Activated CD8-positive, alpha-beta memory T cell treated with anti-CD3 and anti-CD28 coated beads for 1 hour (primary cell): ENCODE measurements at regions not wholly inside any gene's neighbourhood (a gene's known extent, or its start where the extent isn't known, plus 50 kb on each side); places are given as distances from the start of the nearest gene placed in this dataset.
"Not testable (repeated sequence)": the region's sequence is repeated elsewhere in the genome, so short reads cannot be mapped to it uniquely, and the experiment has no call there.

Experiments used
- DNase-seq, 2 donors: peaks; one replicate each; pipeline ENCODE4 v3.0.0-alpha.2; 2020; ENCODE audit warnings: low read depth in 1 of 2; ENCODE audit errors: extremely low read depth in 1 of 2

- no peak for DNase-seq
Observed at GRCh38 chr6:43938178-43939105, 168.4 kb downstream of the VEGFA start.

- DNase-seq: no peak
Observed at GRCh38 chr6:43937236-43938177, 167.5 kb downstream of the VEGFA start.

- no peak for DNase-seq
Observed at GRCh38 chr6:43936476-43936875, 166.5 kb downstream of the VEGFA start.

GRCh38 chr6:43935921-43936439, 166.0 kb downstream of the VEGFA start:
- DNase-seq: no peak

GRCh38 chr6:43934803-43935602, 165.0 kb downstream of the VEGFA start:
- DNase-seq: no peak

- DNase-seq: no peak
Observed at GRCh38 chr6:43934183-43934802, 164.3 kb downstream of the VEGFA start.

GRCh38 chr6:43933148-43933885, 163.3 kb downstream of the VEGFA start:
- no peak for DNase-seq

- no peak for DNase-seq
Observed at GRCh38 chr6:43932259-43933147, 162.5 kb downstream of the VEGFA start.

GRCh38 chr6:43931201-43931600, 161.2 kb downstream of the VEGFA start:
- DNase-seq: no peak

- DNase-seq: no peak
Observed at GRCh38 chr6:43930440-43931154, 160.6 kb downstream of the VEGFA start.

GRCh38 chr6:43929511-43929910, 159.5 kb downstream of the VEGFA start:
- no peak for DNase-seq

- DNase-seq: no peak
Observed at GRCh38 chr6:43927532-43928210, 157.7 kb downstream of the VEGFA start.

GRCh38 chr6:43926634-43927531, 156.9 kb downstream of the VEGFA start:
- DNase-seq: no peak

- not testable (repeated sequence) for DNase-seq
Observed at GRCh38 chr6:43925636-43926139, 155.7 kb downstream of the VEGFA start.

- peak in 1 of 2 donors; percentile 24 for DNase-seq
Observed at GRCh38 chr6:43924222-43924702, 154.3 kb downstream of the VEGFA start.
